ENCODE measurements at regions not wholly inside any gene's neighbourhood (a gene's known extent, or its start where the extent isn't known, plus 50 kb on each side); places are given as distances from the start of the nearest gene placed in this dataset.

- TF ChIP-seq RAD21 (IDR thresholded peaks at IDR 0.05; ENCODE audit: low read length) = no peak
- no peak for TF ChIP-seq MXI1 (IDR thresholded peaks at IDR 0.05; ENCODE audit: low read depth, low read length)
- TF ChIP-seq ZBTB33 (IDR thresholded peaks at IDR 0.05; ENCODE audit: borderline replicate concordance, low read depth) = no peak
- TF ChIP-seq TAF1 (IDR thresholded peaks at IDR 0.05; ENCODE audit: borderline replicate concordance, low read depth, low read length) = no peak
- no peak for TF ChIP-seq CTCF (IDR thresholded peaks at IDR 0.05)
- no peak for TF ChIP-seq USF2 (IDR thresholded peaks at IDR 0.05; ENCODE audit: borderline replicate concordance, low read depth, low read length)
- TF ChIP-seq RXRA (IDR thresholded peaks at IDR 0.05; ENCODE audit: borderline replicate concordance, low read depth) = no peak
These were observed 328.8 kb upstream of the UBE2E3 start for GRCh38 chr2:180651596-180651995.

Measured in SK-N-SH (cell line).